SK-N-SH treated with all-trans-retinoic acid at 6 μM for 48 hours (cell line): ENCODE measurements at regions not wholly inside any gene's neighbourhood (a gene's known extent, or its start where the extent isn't known, plus 50 kb on each side); places are given as distances from the start of the nearest gene placed in this dataset.

ENCODE experiments used
- ATAC-seq: fragments of 200-7000 bp; cut with Tn5 transposase; 3 replicates; pipeline ENCODE4 v1.9.1; 2020; ENCODE audit warnings: mild to moderate bottlenecking, moderate library complexity
- ARNTL ChIP-seq: fragments of 450-650 bp; formaldehyde crosslinking; IDR thresholded peaks from 2 replicates; pipeline ENCODE4 v1.5.0; 2020; ENCODE audit warnings: low read depth, mild to moderate bottlenecking, moderate library complexity, borderline replicate concordance
- BACH2 ChIP-seq: fragments of 250-450 bp; sonication (Bioruptor Pico); IDR thresholded peaks from 2 replicates; pipeline ENCODE4 v1.9.0; 2021; ENCODE audit warnings: mild to moderate bottlenecking, borderline replicate concordance
- CREB5 ChIP-seq: fragments of 250-450 bp; sonication (Bioruptor Pico); IDR thresholded peaks from 2 replicates; pipeline ENCODE4 v1.5.1; 2020; ENCODE audit warnings: low read depth, mild to moderate bottlenecking, moderate library complexity
- CSDC2 ChIP-seq: fragments of 250-450 bp; sonication (Bioruptor Pico); IDR thresholded peaks from 2 replicates; pipeline ENCODE4 v1.5.0; 2020; ENCODE audit warnings: mild to moderate bottlenecking, moderate library complexity
- CSRNP3 ChIP-seq: fragments of 250-450 bp; sonication (Bioruptor Pico); IDR thresholded peaks from 2 replicates; pipeline ENCODE4 v1.5.1; 2021; ENCODE audit warnings: mild to moderate bottlenecking, moderate library complexity
- ESRRG ChIP-seq: fragments of 250-450 bp; sonication (Bioruptor Pico); IDR thresholded peaks from 2 replicates; pipeline ENCODE4 v1.6.1; 2021; ENCODE audit warnings: mild to moderate bottlenecking
- ISL1 ChIP-seq: fragments of 250-450 bp; sonication (Bioruptor Pico); IDR thresholded peaks from 2 replicates; pipeline ENCODE4 v2.1.2; 2022; ENCODE audit warnings: mild to moderate bottlenecking, moderate library complexity
- OSR1 ChIP-seq: fragments of 250-450 bp; sonication (Bioruptor Pico); IDR thresholded peaks from 2 replicates; pipeline ENCODE4 v1.8.0; 2022; ENCODE audit warnings: moderate library complexity, mild to moderate bottlenecking, inconsistent platforms
- PATZ1 ChIP-seq: fragments of 250-450 bp; sonication (Bioruptor Pico); IDR thresholded peaks from 2 replicates; pipeline ENCODE4 v1.8.0; 2020; ENCODE audit warnings: mild to moderate bottlenecking, moderate library complexity, borderline replicate concordance
- POU6F1 ChIP-seq: fragments of 250-450 bp; sonication (Bioruptor Pico); IDR thresholded peaks from 2 replicates; pipeline ENCODE4 v1.8.0; 2021; ENCODE audit warnings: low read depth, mild to moderate bottlenecking, moderate library complexity, borderline replicate concordance
- PPARA ChIP-seq: fragments of 250-450 bp; sonication (Bioruptor Pico); IDR thresholded peaks from 2 replicates; pipeline ENCODE4 v1.5.0; 2020; ENCODE audit warnings: mild to moderate bottlenecking, borderline replicate concordance
- RARB ChIP-seq: fragments of 250-450 bp; sonication (Bioruptor Pico); IDR thresholded peaks from 2 replicates; pipeline ENCODE4 v1.8.0; 2021; ENCODE audit warnings: mild to moderate bottlenecking, moderate library complexity
- SNAI2 ChIP-seq: fragments of 250-450 bp; sonication (Bioruptor Pico); IDR thresholded peaks from 2 replicates; pipeline ENCODE4 v1.5.0; 2020; ENCODE audit warnings: mild to moderate bottlenecking, moderate library complexity
- TCF4 ChIP-seq: fragments of 250-450 bp; sonication (Bioruptor Pico); IDR thresholded peaks from 2 replicates; pipeline ENCODE4 v1.8.0; 2021; ENCODE audit warnings: mild to moderate bottlenecking, moderate library complexity, borderline replicate concordance
- TOX ChIP-seq: fragments of 250-450 bp; sonication (Bioruptor Pico); IDR thresholded peaks from 2 replicates; pipeline ENCODE4 v1.8.0; 2021; ENCODE audit warnings: mild to moderate bottlenecking, moderate library complexity, borderline replicate concordance
- TSHZ2 ChIP-seq: fragments of 250-450 bp; sonication (Bioruptor Pico); IDR thresholded peaks from 2 replicates; pipeline ENCODE4 v1.5.0; 2020; ENCODE audit warnings: mild to moderate bottlenecking, moderate library complexity
- ZC3H10 ChIP-seq: fragments of 250-450 bp; sonication (Bioruptor Pico); IDR thresholded peaks from 2 replicates; pipeline ENCODE4 v1.5.1; 2021; ENCODE audit warnings: mild to moderate bottlenecking, moderate library complexity
- ZFP3 ChIP-seq: fragments of 250-450 bp; sonication (Bioruptor Pico); IDR thresholded peaks from 2 replicates; pipeline ENCODE4 v1.5.0; 2020; ENCODE audit warnings: mild to moderate bottlenecking, moderate library complexity
- ZFP30 ChIP-seq: fragments of 450-650 bp; formaldehyde crosslinking; IDR thresholded peaks from 2 replicates; pipeline ENCODE4 v1.5.0; 2022; ENCODE audit warnings: mild to moderate bottlenecking, moderate library complexity
- ZNF565 ChIP-seq: fragments of 450-650 bp; formaldehyde crosslinking; conservative IDR thresholded peaks from 2 replicates; pipeline ENCODE4 v1.5.0; 2020; ENCODE audit warnings: low read depth, mild to moderate bottlenecking, moderate library complexity
- ZNF70 ChIP-seq: fragments of 450-650 bp; formaldehyde crosslinking; IDR thresholded peaks from 2 replicates; pipeline ENCODE4 v1.5.0; 2020; ENCODE audit warnings: mild to moderate bottlenecking, moderate library complexity
- ZNF8 ChIP-seq: fragments of 450-650 bp; formaldehyde crosslinking; IDR thresholded peaks from 2 replicates; pipeline ENCODE4 v1.5.0; 2020; ENCODE audit warnings: mild to moderate bottlenecking, moderate library complexity

GRCh38 chr3:34396288-34396687 is 597.9 kb downstream of the PDCD6IP start (continued):
- TF ChIP-seq PATZ1 (CRISPR knock-in tag) (no peak), TCF4 (CRISPR knock-in tag) (no peak), OSR1 (CRISPR knock-in tag) (no peak), ZNF8 (no peak), BACH2 (CRISPR knock-in tag) (no peak)

- no peak for ATAC-seq
- TF ChIP-seq CSRNP3 (CRISPR knock-in tag) (no peak), ZNF8 (no peak), PPARA (CRISPR knock-in tag) (no peak), ZFP3 (CRISPR knock-in tag) (no peak), ZFP30 (CRISPR knock-in tag) (no peak), TOX (no peak), OSR1 (CRISPR knock-in tag) (no peak), CSDC2 (CRISPR knock-in tag) (no peak), TSHZ2 (CRISPR knock-in tag) (no peak), SNAI2 (CRISPR knock-in tag) (no peak), ISL1 (CRISPR knock-in tag) (no peak), POU6F1 (CRISPR knock-in tag) (no peak), TCF4 (CRISPR knock-in tag) (no peak), RARB (CRISPR knock-in tag) (no peak), BACH2 (CRISPR knock-in tag) (no peak), ZNF70 (CRISPR knock-in tag) (no peak), ARNTL (no peak), PATZ1 (CRISPR knock-in tag) (no peak), CREB5 (CRISPR knock-in tag) (no peak), ESRRG (CRISPR knock-in tag) (no peak)
- TF ChIP-seq, all 23 proteins: peak for 0
These were observed 598.5 kb downstream of the PDCD6IP start for GRCh38 chr3:34396956-34397355.

GRCh38 chr3:34399401-34399800 is 601.0 kb downstream of the PDCD6IP start:
- ATAC-seq: no peak
- TF ChIP-seq POU6F1 (CRISPR knock-in tag) (no peak), TCF4 (CRISPR knock-in tag) (no peak), RARB (CRISPR knock-in tag) (no peak), ESRRG (CRISPR knock-in tag) (no peak), BACH2 (CRISPR knock-in tag) (no peak), ZNF8 (no peak), ZNF565 (no peak), CREB5 (CRISPR knock-in tag) (no peak), ZC3H10 (CRISPR knock-in tag) (no peak)
